ENCODE measurements at regions not wholly inside any gene's neighbourhood (a gene's known extent, or its start where the extent isn't known, plus 50 kb on each side); places are given as distances from the start of the nearest gene placed in this dataset.

DNA sequence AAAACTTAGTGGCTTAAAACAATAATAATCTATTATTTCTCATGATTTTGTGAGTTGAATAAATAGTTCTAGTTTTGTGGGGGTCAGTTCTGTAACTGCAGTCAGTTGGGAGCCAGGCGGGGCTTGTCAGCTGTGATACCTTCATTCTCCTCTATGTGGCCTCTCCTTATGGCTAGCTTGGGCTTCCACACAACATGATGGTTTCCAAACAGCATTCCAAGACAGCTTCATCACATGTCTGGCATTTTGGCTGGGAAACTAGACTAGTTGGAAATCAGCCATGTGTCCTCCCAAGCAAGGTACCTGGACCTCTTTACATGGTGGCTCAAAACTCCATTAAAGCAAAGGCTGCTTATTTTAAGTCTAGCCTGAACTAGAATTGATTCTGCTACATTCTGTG, 61.4 kb upstream of the RANBP3L start:
- TF ChIP-seq, protein P1, sequence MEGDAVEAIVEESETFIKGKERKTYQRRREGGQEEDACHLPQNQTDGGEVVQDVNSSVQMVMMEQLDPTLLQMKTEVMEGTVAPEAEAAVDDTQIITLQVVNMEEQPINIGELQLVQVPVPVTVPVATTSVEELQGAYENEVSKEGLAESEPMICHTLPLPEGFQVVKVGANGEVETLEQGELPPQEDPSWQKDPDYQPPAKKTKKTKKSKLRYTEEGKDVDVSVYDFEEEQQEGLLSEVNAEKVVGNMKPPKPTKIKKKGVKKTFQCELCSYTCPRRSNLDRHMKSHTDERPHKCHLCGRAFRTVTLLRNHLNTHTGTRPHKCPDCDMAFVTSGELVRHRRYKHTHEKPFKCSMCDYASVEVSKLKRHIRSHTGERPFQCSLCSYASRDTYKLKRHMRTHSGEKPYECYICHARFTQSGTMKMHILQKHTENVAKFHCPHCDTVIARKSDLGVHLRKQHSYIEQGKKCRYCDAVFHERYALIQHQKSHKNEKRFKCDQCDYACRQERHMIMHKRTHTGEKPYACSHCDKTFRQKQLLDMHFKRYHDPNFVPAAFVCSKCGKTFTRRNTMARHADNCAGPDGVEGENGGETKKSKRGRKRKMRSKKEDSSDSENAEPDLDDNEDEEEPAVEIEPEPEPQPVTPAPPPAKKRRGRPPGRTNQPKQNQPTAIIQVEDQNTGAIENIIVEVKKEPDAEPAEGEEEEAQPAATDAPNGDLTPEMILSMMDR (IDR thresholded peaks at IDR 0.05; ENCODE audit: insufficient read depth, low read depth, low read length), result peak; percentile 38
- TF ChIP-seq EZH2 (IDR thresholded peaks at IDR 0.05; ENCODE audit: insufficient read depth, low read length), result no peak
